ENCODE measurements at regions not wholly inside any gene's neighbourhood (a gene's known extent, or its start where the extent isn't known, plus 50 kb on each side); places are given as distances from the start of the nearest gene placed in this dataset.
A peak's percentile ranks its signal among the peaks of the same experiment; 100 is the strongest.

DNA sequence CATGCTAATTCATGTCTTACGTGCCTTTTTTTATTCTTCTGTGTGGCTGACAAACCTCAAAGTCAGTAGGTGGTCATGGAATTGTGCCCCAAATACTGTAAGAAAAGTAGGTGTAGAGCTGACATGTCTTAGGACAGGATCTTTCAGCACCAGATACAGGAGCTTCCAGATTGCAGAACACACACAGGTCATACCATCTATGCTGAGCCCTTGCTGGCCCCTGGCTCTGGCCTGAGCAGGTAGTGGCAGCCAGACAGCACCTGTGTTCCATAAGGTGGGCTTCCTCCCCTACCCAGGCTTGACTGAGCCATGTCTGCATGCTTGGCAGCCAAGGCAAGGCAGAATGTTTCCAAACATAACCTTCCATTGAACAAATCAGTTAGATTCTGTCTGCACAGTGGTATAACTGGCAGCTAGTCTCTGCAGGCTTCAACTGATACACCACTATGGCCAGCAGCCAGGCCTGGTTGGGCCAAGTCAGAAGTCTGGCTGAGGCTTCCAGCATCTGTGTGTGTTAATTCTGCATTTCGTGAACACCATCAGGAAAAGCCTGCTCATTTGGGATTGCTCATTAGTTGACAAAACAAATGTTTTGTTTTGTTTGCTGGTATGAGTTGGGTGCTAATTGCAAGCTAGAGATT is 366.5 kb downstream of the FOXA2 start:
- DNase-seq (peak; percentile 21), ATAC-seq (peak in 1 of 2 donors; percentile 33)
- intact Hi-C loops (cut with DNase I): no loop called here

DNA sequence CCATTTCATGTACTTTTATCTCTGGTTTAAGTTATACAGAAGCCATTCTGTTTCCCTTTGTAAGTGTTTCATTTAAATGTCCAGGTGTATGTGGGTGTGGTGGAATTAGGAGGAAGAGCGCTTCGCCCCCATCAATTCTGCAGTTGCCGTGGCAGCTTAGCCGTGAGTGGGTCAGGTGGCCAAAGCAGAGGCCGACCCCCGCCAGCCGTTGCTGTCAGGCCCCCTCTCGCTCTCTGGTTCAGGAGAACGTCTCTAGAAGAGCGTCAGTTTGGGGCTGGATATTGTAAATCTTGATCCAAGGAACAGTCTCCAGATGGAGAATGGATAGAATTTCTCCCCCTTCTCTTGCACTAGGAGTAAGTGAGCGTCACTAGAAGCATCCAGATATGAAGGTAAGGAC is 367.4 kb downstream of the FOXA2 start:
- ATAC-seq: no peak
- intact Hi-C loops (cut with DNase I): no loop called here

DNA sequence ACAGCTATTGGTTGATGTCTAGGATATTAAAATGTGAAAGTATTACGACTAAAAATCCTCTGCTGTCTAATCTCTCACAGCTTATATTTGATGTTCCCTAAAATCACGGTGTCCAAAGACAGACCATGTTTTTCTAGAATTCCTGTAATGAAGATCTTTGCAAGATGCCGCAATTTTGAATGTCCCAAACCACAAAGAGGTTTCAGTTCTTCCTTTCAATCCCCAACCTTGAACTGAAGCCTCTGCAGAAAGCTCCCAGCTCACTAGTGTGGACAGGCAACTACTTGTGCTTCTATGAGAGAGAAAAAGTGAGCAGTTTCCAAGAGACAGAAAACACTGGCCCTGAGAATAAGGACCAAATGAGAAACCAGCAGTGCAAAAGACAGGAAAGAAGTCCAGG is 370.1 kb downstream of the FOXA2 start:
- intact Hi-C loops (cut with DNase I): no loop called here
- ATAC-seq (no peak), DNase-seq (no peak)

More for the DNA sequence above, 367.4 kb downstream of the FOXA2 start:
- no peak for DNase-seq

DNA sequence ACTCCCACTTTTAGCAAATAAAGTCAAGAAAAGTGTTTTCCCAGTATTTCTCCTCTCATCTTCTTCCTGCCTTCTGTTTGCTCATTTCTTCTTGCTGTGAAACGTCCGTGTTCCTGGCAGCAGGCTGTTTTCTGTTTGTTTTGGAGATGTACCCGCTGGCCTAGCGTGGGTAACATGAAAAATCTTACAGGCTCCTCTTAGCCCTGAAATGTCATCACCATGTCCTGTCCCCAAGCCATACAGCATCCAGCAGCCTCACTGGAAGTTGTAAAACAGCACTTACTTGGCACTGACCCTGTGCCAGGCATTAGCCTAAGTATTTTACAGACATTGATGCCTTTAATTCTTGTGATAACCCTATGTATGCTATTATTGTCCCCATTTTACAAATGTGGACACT is 371.1 kb downstream of the FOXA2 start:
- DNase-seq: no peak

DNA sequence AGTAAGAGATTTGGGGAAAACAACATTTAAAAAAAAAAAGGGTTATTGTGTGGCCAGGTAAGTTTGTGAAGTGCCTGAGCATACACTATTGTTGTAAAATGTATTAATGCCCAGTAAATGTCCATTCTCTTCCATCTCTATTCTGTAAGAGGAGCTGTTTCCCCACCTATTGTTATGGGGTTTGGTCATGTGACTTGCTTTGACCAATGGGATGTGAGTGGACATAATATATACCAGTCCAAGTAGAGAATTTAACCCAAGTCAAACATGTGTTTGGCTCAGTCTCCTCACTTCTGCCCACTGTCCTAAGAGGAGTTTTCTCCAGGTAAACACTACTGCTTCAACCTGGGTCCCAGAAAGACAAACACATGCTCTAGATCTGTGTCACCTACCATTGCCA is 377.1 kb downstream of the FOXA2 start:
- DNase-seq (no peak), ATAC-seq (no peak)
- intact Hi-C loops (cut with DNase I): no loop called here

More for the DNA sequence above, 371.1 kb downstream of the FOXA2 start:
- intact Hi-C loops (cut with DNase I): no loop called here
- ATAC-seq: no peak

DNA sequence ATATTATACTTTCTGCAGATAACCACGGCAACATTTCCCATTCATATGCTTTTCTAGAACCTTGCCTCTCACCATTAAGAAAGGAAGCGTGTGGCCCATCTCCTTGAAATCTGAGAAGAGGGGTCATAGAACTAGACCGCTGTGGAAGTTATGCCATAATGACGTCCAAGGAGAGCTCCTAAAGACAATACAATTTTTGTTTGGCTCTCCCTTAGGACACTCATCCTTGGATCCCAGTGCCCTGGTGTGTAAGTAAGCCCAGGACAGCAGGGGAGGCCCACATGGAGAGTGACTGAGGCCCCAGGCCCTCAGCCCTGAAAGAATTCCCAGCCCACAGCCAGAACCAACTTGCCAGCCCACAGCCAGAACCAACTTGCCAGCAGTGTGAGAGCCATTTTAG is 379.6 kb downstream of the FOXA2 start:
- intact Hi-C loops (cut with DNase I): no loop called here
- no peak for ATAC-seq

DNA sequence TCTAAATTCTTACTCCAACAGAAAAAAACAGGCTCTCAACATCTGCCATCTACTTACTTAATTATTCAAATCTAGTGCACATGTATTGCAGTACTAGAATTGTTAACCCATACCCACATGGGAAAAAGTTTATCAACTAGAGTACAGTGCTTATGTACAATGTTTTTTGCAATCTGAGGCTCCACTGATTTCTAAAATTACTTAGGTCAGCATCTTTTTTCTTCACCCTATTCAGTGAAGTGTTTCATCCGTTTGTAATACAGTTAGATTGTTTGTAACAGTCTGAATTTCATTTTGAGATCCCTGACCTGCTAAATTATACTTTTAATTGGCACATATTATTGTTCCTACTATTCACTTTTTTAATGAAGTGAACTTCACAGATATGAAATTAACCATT is 402.2 kb downstream of the FOXA2 start:
- DNase-seq (no peak), ATAC-seq (no peak)
- intact Hi-C loops (cut with DNase I): no loop called here

More for the DNA sequence above, 379.6 kb downstream of the FOXA2 start:
- no peak for DNase-seq

DNA sequence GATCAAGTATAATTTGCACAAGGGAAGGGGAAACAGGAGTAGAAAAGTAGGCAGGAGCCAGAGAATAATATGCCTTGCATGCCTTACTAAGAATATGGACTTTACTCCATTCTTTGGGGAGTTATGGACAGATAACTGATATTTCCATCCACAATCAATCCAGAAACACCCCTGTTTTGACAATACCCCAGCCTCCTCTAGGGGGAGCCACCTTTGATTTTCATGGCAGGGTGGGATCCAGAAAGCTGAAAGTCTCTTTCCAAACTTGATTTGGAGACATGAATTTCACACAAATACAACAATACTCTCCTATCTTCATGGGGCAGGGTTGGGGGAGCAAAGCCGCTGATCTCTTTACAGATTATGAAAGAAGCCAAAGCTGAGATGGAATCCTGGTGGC is 404.1 kb downstream of the FOXA2 start:
- DNase-seq (no peak), ATAC-seq (no peak)
- intact Hi-C loops (cut with DNase I): no loop called here

DNA sequence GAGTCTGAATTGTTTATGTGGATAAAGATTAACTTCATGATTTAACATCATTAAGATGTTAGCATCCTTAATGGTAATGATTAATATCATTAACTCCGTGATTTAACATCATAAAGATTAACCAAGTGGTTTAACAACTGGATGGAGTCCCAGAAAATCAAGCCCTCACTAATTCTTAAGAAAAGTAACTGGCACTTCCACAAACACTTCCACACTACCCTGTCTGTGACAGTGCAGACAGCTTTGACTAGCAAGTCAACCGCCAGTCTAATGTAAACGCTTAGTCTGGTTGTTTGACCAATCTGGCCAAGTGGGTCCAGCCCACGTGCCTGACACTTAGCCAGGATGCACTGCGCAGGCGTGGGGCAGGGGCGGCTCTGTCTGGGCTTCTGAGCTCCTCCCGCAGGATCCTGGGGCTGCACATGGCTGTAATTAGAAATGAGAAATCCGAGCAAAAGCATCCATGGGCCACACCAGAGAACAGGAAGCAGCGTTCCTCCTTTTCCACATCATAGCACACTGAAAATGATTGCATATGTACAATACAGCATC is 424.2 kb downstream of the FOXA2 start:
- no peak for ATAC-seq
- intact Hi-C loops (cut with DNase I): no loop called here

DNA sequence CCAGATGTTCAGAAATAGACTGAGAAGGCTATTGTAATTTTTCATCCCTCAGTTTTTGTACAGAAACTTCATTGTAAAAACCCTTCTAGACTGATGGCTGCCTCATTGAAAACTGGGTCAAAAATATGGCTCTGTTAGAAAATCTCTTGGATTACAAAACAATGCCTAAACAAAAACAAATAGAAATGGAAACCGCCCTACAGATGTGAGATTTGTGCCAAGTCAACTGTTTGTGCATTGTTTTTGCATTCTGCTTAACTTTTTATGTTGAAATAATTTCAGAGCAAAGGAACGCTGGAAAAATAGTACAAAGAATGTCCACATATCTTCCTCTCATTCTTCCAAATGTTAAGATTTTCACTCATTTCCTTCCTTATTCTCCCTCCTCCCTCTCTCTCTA is 425.1 kb downstream of the FOXA2 start:
- no peak for DNase-seq
- ATAC-seq: no peak
- intact Hi-C loops (cut with DNase I): no loop called here

More for the DNA sequence above, 424.2 kb downstream of the FOXA2 start:
- no peak for DNase-seq

DNA sequence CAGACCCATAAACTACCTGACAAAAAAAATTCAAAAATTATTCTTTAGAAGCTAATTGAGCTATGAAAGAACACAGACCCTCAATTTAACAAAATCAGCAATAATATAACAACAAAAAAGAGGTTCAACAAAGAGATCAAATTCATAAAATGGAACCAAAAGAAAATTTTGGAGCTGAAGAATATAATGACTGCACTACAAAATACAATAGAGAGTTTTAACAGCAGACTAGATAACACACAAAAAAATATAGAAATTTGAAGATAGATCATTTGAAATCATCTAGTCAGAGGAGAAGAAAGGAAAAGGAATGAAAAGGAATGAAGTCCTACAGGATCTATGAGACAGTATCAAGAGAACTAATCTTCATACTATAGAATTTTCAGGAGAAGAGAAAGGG is 422.1 kb downstream of the PAX1 start:
- ATAC-seq (no peak), DNase-seq (no peak)
- intact Hi-C loops (cut with DNase I): no loop called here

DNA sequence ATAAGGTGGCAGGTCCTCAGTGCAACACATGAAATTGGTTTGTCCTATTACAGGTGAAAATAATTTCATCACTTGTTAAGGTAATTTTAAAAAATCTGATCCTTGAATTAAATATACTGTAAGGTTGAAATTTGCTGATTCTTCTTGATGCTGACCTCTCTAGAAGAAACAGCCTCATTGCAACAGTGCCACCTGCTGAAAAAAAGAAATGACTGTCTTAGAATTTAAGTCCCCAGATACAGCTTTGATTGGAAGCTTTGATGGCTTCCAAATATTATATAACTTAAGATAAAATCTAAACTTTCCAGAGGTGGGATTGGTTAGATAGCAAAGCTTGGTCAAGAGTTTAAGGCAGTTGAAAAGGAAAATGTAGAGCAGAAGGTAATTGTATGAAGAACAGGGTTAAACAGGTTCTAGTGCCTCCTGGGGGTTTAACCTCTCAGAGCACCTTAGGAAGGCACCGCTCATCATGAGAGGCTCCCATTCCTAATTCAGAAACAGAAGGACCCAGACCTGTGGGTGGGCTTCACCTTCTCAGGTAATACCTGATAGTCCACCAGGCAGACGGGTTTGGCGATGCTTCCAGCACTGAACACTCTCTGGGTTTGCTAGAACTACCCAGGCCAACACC is 401.0 kb downstream of the PAX1 start:
- intact Hi-C loops (cut with DNase I): loop anchor here in 1 of 2 donors (5.0 to 10.0 kb wide), 2 partner anchors 294 to 382 kb away; no protein-coding TSS in a partner anchor
- peak in 1 of 2 donors; percentile 44 for ATAC-seq

DNA sequence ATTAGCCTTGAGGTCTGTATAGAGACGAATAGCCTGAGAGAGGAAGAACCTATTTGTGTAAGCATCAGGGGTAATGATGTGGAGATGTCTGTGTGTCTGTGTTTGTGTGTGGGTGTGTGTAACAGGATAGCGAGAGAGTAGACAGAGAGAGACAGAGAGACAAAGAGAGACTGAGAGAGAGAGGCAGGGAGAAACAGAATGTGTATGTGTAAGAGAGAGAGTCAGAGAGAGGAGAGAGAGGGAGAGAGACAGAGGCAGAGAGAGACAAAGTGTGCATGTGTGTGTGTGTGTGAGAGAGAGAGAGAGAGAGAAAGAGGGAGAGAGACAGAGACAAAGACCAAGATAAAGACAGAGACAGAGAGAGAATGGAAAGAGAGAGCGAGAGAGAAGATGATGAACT is 396.1 kb downstream of the PAX1 start:
- intact Hi-C loops (cut with DNase I): loop anchor here in 1 of 2 donors (10.0 kb wide), 1 partner anchor 377 kb away; no protein-coding TSS in a partner anchor
- ATAC-seq (no peak), DNase-seq (no peak)

More for the DNA sequence above, 401.0 kb downstream of the PAX1 start:
- no peak for DNase-seq

DNA sequence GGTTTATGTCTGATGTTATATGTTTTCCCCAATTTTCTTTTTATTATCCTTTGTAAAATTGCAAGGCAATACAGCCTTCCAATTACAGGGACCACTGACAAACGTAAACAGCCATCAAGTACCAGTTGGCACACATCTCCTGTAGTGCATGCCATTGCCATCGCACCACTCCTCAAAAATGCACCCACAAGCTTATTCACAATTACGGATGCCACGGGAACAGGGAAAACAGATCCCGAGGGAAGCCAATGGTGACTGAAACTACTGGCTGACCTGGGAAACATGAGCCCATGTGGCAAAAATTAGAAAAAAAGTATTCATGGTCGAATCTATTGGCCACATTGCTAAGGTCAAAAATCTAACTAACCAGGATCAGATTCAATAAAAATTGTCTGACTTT is 395.2 kb downstream of the PAX1 start:
- ATAC-seq: no peak
- intact Hi-C loops (cut with DNase I): loop anchor here in 1 of 2 donors (10.0 kb wide), 1 partner anchor 376 kb away; no protein-coding TSS in a partner anchor
- DNase-seq: no peak

DNA sequence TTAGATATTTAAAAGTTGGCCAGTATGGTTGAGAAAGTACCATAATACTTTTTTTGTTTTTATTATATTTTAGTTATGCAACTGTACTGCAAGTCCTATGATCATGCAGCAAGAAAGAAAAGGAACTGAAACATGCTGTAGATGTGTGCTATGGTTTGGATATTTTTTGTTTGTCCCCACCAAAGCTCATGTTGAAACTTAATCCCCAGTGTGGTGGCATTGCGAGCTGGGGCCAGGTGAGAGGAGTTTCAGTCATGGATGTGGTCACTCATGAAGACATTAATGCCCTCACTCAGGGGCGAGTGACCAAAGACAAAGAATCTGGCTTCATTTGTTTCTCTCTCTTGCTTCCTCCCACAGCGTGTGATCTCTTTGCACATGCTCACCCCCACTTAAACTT is 393.9 kb downstream of the PAX1 start:
- ATAC-seq (no peak), DNase-seq (no peak)
- intact Hi-C loops (cut with DNase I): no loop called here

DNA sequence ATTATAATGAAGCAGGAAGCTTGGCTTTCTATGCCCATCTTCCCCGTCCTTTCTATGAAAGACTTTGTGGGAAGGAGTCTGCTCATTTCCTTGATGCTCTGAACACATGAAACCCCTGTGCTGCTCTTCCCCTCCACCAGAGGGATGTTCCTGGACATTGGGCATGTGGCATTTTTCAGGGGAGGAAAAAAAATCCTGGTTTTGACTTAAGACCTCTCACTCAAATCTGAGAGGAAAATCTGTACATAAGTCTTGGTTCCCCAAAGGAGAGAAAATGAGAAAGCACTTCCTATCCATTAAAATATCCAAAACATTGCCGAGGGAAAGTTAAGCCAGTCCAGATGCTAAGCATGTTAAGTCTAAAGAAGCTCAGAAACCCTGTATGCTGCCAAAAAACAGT is 393.0 kb downstream of the PAX1 start:
- DNase-seq (no peak), ATAC-seq (no peak)
- intact Hi-C loops (cut with DNase I): no loop called here

DNA sequence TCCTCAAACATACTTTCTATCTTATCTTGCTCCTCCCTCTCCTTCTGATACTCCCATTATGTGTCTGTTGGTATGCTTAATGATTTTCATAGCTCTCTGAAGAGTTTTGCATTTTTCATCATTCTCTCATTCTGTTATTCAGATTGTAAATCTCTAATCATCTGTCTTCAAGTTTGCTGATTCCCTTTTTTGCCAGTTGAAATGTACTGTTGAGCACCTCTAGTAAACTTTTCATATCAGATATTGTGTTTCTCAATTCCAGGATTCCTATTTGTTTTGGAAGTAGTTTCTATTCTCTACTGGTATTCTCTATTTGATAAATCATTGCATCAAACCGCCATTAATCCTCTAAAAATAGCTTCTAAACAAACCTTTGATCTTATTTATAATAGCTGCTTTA is 387.7 kb downstream of the PAX1 start:
- no peak for ATAC-seq
- intact Hi-C loops (cut with DNase I): no loop called here
- DNase-seq: no peak

DNA sequence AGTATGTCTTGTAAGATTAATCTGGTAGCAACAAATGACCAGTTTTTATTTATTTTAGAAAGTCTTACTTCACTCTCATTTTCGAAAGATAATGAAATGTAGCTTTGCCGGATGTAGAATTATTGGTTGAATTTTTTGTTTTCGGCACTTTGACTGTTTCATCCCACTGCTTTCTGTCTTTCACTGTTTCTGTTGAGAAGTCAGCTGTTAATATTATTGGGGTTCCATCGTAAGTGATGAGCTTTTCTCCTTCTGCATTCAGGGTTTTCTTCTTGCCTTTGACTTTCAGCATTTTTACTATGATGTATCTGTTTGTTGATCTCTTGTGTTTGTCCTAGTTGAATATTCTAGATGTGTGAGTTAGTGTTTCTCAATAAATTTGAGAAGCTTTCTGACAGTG is 383.4 kb downstream of the PAX1 start:
- DNase-seq (no peak), ATAC-seq (no peak)
- intact Hi-C loops (cut with DNase I): no loop called here

DNA sequence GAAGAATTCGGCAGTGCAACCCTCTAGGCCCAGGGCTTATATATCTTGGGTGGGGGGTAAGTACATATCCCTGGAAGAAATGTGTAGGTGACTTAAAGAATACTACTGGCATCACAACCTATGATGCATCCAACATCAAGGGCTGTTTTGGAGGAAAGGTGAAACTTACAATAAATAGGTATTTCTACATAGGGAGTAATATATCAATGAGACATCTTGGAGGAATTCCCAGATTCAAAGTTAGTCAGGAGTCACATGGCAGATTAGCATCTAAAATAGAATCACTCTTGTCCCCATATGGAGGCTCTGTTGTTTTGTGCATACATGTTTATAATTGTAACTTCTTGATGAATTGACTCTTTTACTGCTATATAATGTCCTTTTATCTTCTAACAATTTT is 375.5 kb downstream of the PAX1 start:
- ATAC-seq: no peak
- intact Hi-C loops (cut with DNase I): no loop called here
- DNase-seq: no peak

DNA sequence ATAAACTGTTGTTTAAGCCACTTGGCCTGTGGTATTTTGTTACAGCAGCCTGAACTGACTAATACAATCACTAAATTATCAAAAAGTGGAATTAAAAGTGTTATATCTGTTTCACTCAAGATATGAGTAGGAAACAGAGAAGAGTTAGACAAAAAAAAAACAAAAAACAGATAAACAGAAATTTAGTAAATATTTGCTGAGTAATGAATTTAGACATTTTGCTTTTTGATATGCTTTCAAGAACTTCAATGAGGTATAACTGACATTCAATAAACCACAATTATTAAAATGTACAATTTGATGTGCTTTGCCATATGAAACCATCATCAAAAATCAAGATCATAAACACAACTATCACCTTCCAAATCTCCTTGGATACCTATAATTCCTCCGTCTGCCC is 369.2 kb downstream of the PAX1 start:
- intact Hi-C loops (cut with DNase I): no loop called here
- no peak for ATAC-seq
- no peak for DNase-seq

DNA sequence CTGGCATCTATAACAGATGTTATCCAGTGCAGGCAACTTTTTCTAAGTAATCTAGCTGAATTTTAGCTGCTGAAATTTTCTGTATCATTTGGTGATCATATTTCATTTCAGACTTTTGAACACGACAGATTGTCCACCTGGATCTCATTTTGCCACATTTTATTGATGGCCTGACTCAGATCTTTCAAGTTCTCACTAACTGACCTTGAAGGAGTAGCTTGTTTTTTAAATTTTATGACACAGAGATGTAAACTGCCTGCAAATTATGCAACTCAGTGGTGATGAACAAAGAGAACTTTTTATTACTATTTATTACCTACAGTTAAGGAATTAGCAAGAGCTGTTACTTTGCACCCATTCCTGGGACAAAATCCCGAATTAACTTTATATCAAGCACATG is 366.4 kb downstream of the PAX1 start:
- ATAC-seq: no peak
- DNase-seq: no peak
- intact Hi-C loops (cut with DNase I): no loop called here
